ENCODE measurements at regions not wholly inside any gene's neighbourhood (a gene's known extent, or its start where the extent isn't known, plus 50 kb on each side); places are given as distances from the start of the nearest gene placed in this dataset.
A peak's percentile ranks its signal among the peaks of the same experiment; 100 is the strongest.

DNA sequence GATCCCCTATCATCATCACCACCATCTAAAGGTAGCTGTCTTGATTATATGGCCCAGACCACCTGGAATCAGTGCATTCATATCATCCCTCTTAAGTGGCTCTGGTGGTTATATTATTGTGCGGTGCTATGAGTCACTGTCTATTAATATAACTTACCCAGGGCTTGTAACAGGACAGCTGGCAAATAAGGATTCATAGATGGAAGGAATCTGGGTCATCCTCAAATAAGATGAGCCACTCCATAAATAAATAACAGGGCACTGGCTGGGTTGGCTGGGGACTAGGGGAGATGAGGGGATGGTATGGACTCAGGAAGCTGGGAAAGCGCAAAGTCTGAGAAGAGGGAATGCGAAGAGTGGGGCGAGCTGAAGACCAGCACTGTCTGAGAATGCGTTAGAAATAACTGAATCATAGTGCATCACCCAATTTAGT is 216.1 kb downstream of the NUAK1 start:
- POLR2A ChIA-PET, result no interaction called here
- no peak for TF ChIP-seq CTCF (IDR thresholded peaks at IDR 0.05; ENCODE audit: insufficient read depth, low read depth, low read length)
- CTCF ChIA-PET, result interaction anchor here (2.1 kb wide), 1 partner anchor 11 kb away, joined by 7 read pairs; no protein-coding TSS in a partner anchor
- Histone ChIP-seq H3K4me3 (ENCODE audit: low read depth, low read length) (no peak overlapping the region), H3K36me3 (ENCODE audit: control insufficient read depth, insufficient read depth, low read length) (no peaks in the 10 kb centered on the region), H3K27me3 (ENCODE audit: control insufficient read depth, insufficient read depth, low read length) (no peaks in the 10 kb centered on the region)
- peak; percentile 73 for DNase-seq (ENCODE audit: low read depth)

- POLR2A ChIA-PET, result no interaction called here
These were observed 214.1 kb downstream of the NUAK1 start for GRCh38 chr12:105924526-105925208.

GRCh38 chr12:105927564-105927963 is 211.2 kb downstream of the NUAK1 start:
- no peaks in the 10 kb centered on the region for H3K27me3 ChIP-seq (ENCODE audit: control insufficient read depth, insufficient read depth, low read length)
- H3K36me3 ChIP-seq (ENCODE audit: control insufficient read depth, insufficient read depth, low read length), result no peaks in the 10 kb centered on the region
- CTCF ChIA-PET, result no interaction called here
- POLR2A ChIA-PET, result no interaction called here
- no peak for DNase-seq (ENCODE audit: low read depth)
- TF ChIP-seq CTCF (IDR thresholded peaks at IDR 0.05; ENCODE audit: insufficient read depth, low read depth, low read length), result no peak
- H3K4me3 ChIP-seq (ENCODE audit: low read depth, low read length), result no peak overlapping the region

More at GRCh38 chr12:105924526-105925208, 214.1 kb downstream of the NUAK1 start:
- Histone ChIP-seq H3K27me3 (ENCODE audit: control insufficient read depth, insufficient read depth, low read length) (no peaks in the 10 kb centered on the region), H3K36me3 (ENCODE audit: control insufficient read depth, insufficient read depth, low read length) (no peaks in the 10 kb centered on the region), H3K4me3 (ENCODE audit: low read depth, low read length) (no peak overlapping the region)
- TF ChIP-seq CTCF (IDR thresholded peaks at IDR 0.05; ENCODE audit: insufficient read depth, low read depth, low read length), result no peak
- CTCF ChIA-PET, result interaction anchor here (0.9 to 2.1 kb wide), 2 partner anchors 9 to 236 kb away, joined by 3 to 7 read pairs; no protein-coding TSS in a partner anchor
- DNase-seq (ENCODE audit: low read depth), result no peak

GRCh38 chr12:105928436-105928835 is 210.3 kb downstream of the NUAK1 start:
- Histone ChIP-seq H3K4me3 (ENCODE audit: low read depth, low read length) (no peak overlapping the region), H3K27me3 (ENCODE audit: control insufficient read depth, insufficient read depth, low read length) (no peaks in the 10 kb centered on the region), H3K36me3 (ENCODE audit: control insufficient read depth, insufficient read depth, low read length) (no peaks in the 10 kb centered on the region)
- no peak for DNase-seq (ENCODE audit: low read depth)
- POLR2A ChIA-PET, result no interaction called here
- no peak for TF ChIP-seq CTCF (IDR thresholded peaks at IDR 0.05; ENCODE audit: insufficient read depth, low read depth, low read length)
- CTCF ChIA-PET, result no interaction called here

- ChIA-PET POLR2A (no interaction called here), CTCF (no interaction called here)
- no peaks in the 10 kb centered on the region for H3K36me3 ChIP-seq (ENCODE audit: control insufficient read depth, insufficient read depth, low read length)
- no peaks in the 10 kb centered on the region for H3K27me3 ChIP-seq (ENCODE audit: control insufficient read depth, insufficient read depth, low read length)
- DNase-seq (ENCODE audit: low read depth), result no peak
- no peak for TF ChIP-seq CTCF (IDR thresholded peaks at IDR 0.05; ENCODE audit: insufficient read depth, low read depth, low read length)
- no peak overlapping the region for H3K4me3 ChIP-seq (ENCODE audit: low read depth, low read length)
These were observed 209.6 kb downstream of the NUAK1 start for GRCh38 chr12:105929192-105929591.
